AML-193 (cell line): ENCODE measurements at regions not wholly inside any gene's neighbourhood (a gene's known extent, or its start where the extent isn't known, plus 50 kb on each side); places are given as distances from the start of the nearest gene placed in this dataset.

Source experiments
- DNase-seq, 2 experiments: peaks; one replicate each; lab custom pipeline; 2025; lab: John Stamatoyannopoulos, UW

GRCh38 chr4:136301749-136302495, 1230.4 kb downstream of the PCDH18 start:
- no peak for DNase-seq

DNA sequence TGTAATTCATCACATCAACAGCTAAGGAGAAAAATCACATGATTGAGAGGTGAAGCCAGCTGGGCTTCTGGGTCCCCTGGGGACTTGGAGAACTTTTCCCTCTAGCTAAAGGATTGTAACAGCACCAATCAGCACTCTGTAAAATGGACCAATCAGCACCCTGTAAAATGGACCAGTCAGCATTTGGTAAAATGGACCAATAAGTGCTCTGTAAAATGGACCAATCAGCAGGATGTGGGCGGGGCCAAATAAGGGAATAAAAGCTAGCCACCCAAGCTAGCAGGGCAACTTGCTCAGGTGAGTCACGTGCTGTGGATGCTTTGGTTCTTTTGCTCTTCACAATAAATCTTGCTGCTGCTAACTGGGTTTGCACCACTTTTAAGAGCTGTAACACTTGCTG, 1248.3 kb downstream of the PCDH18 start:
- no peak for DNase-seq

DNA sequence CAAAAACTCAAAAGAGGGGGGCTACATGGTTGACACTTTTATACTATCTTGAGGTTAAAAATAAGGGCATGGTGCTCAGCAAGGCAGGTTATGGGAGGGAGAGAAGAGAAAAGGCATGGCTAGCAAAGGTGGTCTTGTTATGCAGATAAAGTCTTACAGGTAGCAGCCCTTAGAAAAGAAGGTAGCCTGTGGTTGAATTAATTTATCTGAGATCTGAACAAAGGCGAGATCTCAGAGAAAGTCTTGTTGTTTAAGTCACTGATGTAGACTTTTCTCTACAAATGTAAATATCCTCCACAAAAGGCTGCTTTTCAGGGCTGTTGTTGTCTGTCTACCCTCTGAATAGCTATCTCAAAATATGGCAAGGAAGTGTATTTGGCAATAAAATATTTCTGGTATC, 1250.4 kb downstream of the PCDH18 start:
- no peak for DNase-seq

DNA sequence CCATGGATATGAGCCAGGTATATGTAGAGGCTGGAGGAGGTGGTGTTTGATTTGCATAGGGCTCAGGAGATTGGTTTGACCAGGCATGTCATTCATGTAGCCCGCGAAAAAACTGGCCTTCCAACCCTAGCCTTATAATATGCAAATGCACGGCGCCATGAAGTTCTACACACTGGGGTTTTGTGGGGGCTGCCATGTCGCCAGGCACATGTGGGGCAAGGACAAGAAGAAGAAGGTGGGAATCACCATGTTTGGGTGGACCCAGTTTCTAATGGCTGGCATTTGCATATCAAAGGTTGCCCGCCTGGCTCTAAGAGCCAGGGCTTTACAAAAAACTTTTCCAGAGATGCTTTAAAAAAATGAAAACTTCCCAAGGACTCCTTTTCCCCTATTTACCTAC, 1251.0 kb downstream of the PCDH18 start:
- DNase-seq, result no peak

GRCh38 chr4:136277741-136278140, 1254.6 kb downstream of the PCDH18 start:
- DNase-seq, result no peak

- no peak for DNase-seq
These were observed 1285.4 kb downstream of the PCDH18 start for GRCh38 chr4:136246876-136247275.

GRCh38 chr4:136241221-136241986, 1290.9 kb downstream of the PCDH18 start:
- no peak for DNase-seq

DNA sequence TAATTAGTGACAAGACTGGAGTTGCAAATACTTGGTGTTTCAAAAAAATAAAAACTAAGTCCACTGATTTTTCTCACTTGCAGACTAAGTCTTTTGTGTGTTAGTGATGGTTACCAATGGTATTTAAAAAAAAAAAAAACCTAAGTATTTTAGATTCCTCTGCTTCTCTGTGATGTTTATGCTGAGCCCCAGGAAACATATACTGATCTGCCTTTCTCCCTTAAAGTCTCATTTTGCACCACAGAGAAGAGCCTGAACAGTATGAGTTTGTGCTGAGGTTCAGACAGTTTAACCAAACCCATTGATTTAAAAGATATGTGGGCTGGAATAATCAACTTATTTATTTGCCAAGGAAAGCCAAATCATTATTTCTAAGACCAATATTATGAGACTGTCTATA, 1305.0 kb downstream of the PCDH18 start:
- DNase-seq, result no peak

GRCh38 chr4:136219592-136220125, 1312.6 kb downstream of the PCDH18 start:
- no peak for DNase-seq

- DNase-seq, result no peak
These were observed 1329.1 kb downstream of the PCDH18 start for GRCh38 chr4:136203199-136203598.

GRCh38 chr4:136198358-136198757, 1333.9 kb downstream of the PCDH18 start:
- DNase-seq, result no peak

- no peak for DNase-seq
These were observed 1337.3 kb downstream of the PCDH18 start for GRCh38 chr4:136194962-136195361.

GRCh38 chr4:136186650-136187049, 1345.6 kb downstream of the PCDH18 start:
- DNase-seq, result no peak

GRCh38 chr4:136183513-136183912, 1348.8 kb downstream of the PCDH18 start:
- DNase-seq, result no peak

DNA sequence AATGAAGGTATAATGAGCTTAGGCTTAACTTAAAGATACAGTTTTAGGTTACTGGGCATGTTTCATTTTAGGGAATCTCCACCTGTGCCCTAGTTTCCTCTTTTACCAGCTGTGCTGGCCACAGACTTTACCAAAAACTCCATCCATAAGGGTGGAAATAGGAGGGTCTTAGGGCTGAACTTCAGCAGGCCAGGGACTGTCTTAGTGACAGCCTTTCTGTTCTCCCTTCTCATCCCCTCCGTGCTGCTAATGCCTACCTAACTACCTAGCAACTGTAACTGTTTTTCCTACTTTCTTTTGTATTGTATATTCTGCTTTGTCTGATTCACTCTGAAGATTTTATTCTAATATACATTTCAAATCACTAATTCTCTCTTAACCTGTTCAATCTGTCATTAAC, 1375.3 kb downstream of the PCDH18 start:
- DNase-seq, result no peak

- no peak for DNase-seq
These were observed 1382.2 kb downstream of the PCDH18 start for GRCh38 chr4:136150046-136150445.

DNA sequence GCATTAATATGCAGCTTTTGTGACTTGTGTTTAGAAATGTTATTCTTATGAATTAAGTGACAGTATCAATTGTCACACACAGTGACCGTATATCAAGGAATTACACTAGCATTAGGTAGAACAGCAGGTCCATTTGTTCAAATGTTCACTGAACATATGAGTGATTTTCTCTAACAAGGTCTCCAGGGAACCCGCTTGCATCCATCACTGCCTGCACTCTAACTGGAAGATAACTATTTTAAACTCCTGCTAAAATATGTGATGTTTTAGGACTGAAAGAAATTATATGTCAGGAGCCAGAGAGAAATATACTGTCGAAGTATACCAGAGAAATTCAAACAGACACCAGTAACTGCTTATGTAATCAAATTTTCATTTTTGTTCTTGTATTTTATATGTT, 1395.7 kb downstream of the PCDH18 start:
- DNase-seq, result no peak

- DNase-seq, result no peak
These were observed 1408.0 kb downstream of the PCDH18 start for GRCh38 chr4:136124251-136124745.

GRCh38 chr4:136121426-136121825, 1410.9 kb downstream of the PCDH18 start:
- no peak for DNase-seq

DNA sequence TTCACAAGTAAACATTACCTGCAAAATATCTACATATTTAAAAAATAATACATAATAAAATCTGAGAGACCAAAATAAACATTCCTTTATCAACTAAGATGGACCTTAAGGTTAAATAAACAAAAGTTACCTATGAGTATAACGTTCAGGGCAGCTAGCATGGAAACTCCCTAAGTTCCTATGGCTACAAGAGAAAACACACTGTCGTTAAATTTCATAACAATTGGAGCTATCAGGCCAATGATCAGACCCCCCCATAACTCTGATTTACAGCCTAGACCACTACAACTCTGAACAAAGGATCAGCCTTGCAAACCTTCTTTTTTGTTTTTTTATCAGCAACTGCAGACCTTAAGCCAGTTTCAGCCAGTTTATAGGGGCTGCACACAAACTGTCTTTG, 1418.4 kb downstream of the PCDH18 start:
- DNase-seq, result no peak

DNA sequence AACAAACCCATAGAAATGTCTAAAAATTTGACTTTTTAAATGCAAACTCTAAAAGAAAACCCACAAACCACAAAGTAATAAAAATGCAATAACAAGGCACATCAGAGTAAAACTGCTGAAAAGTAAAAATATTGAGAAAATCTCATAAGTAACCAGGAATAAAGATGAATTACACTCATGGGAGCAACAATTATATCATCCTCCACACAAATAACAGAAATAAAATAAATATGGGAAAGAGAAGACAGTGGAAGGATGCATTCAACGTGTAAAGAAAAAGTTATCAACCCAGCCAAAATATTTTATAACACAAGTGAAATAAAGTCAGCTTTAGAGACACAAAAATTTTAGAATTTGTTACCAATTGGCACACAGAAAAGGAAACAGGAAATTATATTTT, 1420.2 kb downstream of the PCDH18 start:
- DNase-seq, result no peak

- no peak for DNase-seq
These were observed 1425.5 kb downstream of the PCDH18 start for GRCh38 chr4:136106753-136107152.

- DNase-seq, result no peak
These were observed 1428.7 kb downstream of the PCDH18 start for GRCh38 chr4:136103616-136104015.
